K562 (cell line): ENCODE measurements at regions not wholly inside any gene's neighbourhood (a gene's known extent, or its start where the extent isn't known, plus 50 kb on each side); places are given as distances from the start of the nearest gene placed in this dataset.

ENCODE experiments used
- POLR2A ChIP-seq: fragments of 450-650 bp; conservative IDR thresholded peaks from 2 replicates; pipeline ENCODE4 v1.6.1; 2016
- SP1 ChIP-seq: sonication (generic); formaldehyde crosslinking; IDR thresholded peaks from 2 replicates; pipeline ENCODE4 v1.8.1; 2022; ENCODE audit warnings: mild to moderate bottlenecking, missing genetic modification reagents
- TF ChIP-seq, protein P1 (sequence below): sonication (generic); formaldehyde crosslinking; IDR thresholded peaks from 2 replicates; pipeline ENCODE4 v1.4.0; 2020; ENCODE audit warnings: mild to moderate bottlenecking, missing genetic modification reagents

DNA sequence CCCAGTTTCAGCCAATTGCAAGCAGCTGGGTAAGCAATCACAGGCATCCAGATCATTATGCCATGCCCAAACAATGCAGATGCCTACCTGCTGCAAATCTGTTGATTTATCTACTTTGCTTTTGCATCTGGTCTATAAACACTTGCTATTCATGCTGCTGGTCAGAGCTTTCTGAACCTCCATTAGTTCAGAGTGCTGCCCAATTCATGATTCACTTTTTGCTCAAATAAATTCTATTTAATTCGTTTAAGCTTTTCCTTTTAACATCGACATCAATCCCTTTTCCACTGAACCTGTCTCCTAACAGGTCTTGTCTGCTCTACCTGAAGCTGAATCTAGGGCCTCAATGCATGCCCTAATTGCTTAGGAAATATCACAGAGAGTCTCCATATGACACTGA is 99.4 kb upstream of the C1orf87 start:
- no peak for TF ChIP-seq SP1 (CRISPR knock-in tag)
- TF ChIP-seq, protein P1, sequence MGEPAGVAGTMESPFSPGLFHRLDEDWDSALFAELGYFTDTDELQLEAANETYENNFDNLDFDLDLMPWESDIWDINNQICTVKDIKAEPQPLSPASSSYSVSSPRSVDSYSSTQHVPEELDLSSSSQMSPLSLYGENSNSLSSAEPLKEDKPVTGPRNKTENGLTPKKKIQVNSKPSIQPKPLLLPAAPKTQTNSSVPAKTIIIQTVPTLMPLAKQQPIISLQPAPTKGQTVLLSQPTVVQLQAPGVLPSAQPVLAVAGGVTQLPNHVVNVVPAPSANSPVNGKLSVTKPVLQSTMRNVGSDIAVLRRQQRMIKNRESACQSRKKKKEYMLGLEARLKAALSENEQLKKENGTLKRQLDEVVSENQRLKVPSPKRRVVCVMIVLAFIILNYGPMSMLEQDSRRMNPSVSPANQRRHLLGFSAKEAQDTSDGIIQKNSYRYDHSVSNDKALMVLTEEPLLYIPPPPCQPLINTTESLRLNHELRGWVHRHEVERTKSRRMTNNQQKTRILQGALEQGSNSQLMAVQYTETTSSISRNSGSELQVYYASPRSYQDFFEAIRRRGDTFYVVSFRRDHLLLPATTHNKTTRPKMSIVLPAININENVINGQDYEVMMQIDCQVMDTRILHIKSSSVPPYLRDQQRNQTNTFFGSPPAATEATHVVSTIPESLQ (CRISPR knock-in tag), result no peak
- no peak for TF ChIP-seq POLR2A
